HG03571 (cell line): ENCODE measurements at regions not wholly inside any gene's neighbourhood (a gene's known extent, or its start where the extent isn't known, plus 50 kb on each side); places are given as distances from the start of the nearest gene placed in this dataset.
"Not testable (repeated sequence)": the region's sequence is repeated elsewhere in the genome, so short reads cannot be mapped to it uniquely, and the experiment has no call there.

Experiments
- ATAC-seq: cut with Tn5 transposase; IDR thresholded peaks from one replicate; pipeline ENCODE4 v1.9.1; 2021; ENCODE audit not compliant: unreplicated experiment

GRCh38 chr5:13640270-13640669, 304.2 kb downstream of the DNAH5 start:
- ATAC-seq: no peak

GRCh38 chr5:13632676-13633075, 311.8 kb downstream of the DNAH5 start:
- no peak for ATAC-seq

DNA sequence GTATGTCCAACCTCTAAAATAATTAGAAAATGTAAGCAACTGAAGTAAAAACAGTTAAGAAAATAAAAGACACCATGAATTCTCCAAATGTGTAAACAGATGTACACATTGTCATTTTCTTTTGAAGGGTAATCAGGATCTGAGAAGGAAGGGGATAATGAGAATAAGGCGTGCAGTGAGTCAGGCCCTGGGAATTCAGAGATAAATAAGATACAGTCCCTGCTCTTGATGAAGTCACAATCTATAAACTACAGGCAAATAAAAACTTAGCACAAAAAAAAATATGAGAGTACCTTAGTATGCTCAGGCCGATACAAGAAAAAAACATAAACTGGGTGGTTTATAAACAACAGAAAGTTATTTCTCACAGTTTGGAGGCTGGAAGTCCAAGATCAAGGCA, 315.3 kb downstream of the DNAH5 start:
- no peak for ATAC-seq

- ATAC-seq: no peak
These were observed 316.6 kb downstream of the DNAH5 start for GRCh38 chr5:13627673-13628454.

GRCh38 chr5:13625616-13626198, 318.8 kb downstream of the DNAH5 start:
- ATAC-seq: no peak

DNA sequence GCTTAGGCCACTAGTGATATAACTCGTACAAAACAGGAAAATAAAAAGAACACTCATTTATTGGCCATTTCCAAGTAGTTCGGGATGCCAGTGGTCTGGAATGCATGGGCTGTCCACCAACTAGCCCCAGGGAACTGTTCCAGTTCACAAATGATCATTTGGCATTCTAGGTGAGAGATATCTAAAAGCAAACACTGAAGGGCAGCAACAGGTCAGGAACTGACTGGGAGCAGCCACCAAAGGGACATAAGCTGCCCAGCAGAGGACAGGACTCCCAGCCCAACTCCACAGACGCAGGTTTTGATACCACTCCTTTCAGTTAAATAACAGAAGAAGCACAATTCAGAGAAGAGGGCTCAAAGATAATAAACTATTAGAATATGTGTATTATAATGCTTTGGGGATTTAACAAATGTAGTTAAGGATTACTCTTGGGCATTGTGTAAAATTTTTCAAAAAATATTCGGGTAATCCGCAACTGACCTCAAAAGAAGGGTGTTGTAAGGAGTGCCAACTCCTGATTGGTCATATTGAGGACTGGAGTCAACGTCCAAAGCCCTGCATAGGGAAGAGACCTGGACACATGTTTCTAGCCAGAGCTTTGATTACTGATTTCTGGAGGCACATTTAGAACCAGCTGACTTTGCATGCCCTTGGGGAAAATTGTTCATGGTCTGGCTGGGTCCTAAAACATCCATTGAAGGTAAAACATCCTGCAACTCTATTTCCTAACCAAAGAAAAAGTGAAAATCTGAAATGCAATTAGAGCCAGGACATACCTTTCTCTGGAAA, 320.0 kb downstream of the DNAH5 start:
- ATAC-seq: no peak

DNA sequence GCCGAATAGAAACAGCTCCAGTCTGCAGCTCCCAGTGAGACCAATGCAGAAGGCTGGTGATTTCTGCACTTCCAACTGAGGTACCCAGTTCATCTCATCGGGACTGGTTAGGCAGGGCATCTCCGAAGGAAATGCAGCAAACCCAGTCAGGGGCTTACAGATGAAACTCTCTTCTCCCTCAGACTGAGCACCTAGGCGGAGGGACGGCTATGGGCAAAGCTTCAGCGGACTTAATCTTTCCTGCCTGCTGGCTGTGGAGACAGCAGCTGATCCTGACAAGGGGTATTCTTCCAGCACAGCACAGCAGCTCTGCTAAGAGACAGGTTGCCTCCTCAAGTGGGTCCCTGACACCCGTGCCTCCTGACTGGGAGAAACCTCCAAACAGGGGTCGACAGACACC, 330.9 kb downstream of the DNAH5 start:
- no peak for ATAC-seq

- ATAC-seq: no peak
These were observed 332.9 kb downstream of the DNAH5 start for GRCh38 chr5:13611604-13612003.

GRCh38 chr5:13609504-13609903, 335.0 kb downstream of the DNAH5 start:
- ATAC-seq: no peak

DNA sequence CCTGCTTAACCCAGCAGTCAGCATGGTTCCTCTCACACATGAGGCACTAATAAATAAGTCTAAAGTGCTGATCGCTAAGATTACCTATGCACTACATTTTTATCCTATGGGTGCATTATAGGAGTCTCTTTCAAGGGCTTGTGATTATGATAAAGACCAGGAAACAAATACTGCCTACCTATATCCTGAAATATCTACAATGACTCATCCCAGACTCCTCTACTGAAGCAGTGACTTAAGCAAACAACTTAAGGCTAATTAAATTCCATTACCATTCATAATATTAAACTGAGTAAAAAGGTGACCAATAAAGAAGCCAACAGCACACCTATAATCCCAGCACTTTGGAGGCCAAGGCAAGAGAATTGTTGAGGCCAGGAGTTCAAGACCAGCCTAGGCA, 338.4 kb downstream of the DNAH5 start:
- no peak for ATAC-seq

DNA sequence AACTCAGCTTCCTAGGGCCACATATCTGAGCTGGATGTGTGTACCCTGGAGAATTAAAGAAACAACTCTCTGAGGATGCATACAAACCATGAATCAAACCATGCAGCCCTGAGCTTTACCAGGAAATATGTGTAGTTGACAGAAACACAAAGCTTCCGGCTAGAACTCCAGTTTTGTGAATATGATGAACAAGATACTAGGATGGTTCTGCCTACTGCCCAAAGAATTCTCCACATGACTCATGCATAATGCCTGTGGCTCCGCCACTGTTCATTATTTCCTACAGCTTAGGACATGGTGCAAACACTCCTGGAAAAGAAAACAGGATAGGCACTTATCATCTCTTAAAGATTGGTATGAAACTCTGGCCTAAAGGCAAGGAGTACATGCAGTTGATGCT, 343.4 kb downstream of the DNAH5 start:
- ATAC-seq: no peak

- no peak for ATAC-seq
These were observed 348.5 kb downstream of the DNAH5 start for GRCh38 chr5:13595978-13596377.

DNA sequence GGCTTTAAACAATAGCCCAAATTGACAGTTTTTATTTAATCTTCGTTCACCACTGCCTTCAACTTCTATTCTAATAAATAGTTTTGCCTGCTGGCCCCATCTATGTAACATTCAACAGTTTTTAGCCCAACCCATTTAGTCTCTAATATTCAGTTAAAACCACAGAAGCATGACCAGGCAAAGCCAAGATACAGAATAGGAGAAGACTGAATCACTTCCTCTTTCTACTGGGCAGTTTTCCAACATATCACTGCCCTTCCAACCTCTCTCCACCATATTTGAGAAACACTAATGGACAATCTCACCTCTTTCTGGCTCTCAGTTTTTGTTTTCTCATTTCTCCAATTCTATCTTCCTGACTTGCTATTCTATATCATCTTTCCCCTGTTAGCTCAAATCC, 352.9 kb downstream of the DNAH5 start:
- ATAC-seq: no peak

DNA sequence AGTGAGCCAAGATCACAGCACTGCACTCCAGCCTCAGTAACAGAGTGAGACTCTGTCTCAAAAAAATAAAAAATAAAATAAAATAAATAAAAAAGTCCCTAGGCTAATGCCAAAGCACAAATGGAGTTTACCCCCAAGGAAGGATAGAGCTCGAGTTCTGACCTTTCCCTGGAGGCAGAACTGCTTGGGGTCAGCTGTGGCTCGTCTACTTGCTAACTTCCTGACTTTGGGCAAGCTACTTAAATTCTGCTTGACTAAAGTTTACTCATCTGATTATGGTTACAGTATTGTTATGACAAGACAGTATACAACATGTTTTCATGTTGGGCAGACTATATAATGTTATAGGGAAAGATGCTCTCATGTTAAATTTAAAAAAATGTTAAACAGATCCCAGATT, 359.2 kb downstream of the DNAH5 start:
- ATAC-seq: no peak

DNA sequence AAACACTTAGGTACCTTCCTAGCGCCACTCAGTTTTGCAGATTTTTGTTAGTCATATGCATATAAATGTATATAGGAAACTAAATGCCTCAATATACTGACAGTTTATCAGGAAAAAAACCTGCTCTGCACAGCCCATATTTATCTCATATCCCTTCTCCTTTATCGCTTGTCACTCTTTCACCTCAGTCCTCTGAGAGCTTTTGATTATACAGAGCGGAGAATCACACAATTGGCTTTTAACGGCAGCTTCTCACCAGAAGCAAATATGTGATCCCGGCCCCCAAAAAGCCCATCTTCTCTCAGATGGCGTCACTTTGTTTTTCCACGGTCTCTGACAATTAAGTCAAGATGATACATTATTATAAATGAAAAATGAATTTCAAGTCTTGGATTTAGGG, 362.6 kb downstream of the DNAH5 start:
- ATAC-seq: no peak

GRCh38 chr5:13581132-13581531, 363.4 kb downstream of the DNAH5 start:
- ATAC-seq: no peak

DNA sequence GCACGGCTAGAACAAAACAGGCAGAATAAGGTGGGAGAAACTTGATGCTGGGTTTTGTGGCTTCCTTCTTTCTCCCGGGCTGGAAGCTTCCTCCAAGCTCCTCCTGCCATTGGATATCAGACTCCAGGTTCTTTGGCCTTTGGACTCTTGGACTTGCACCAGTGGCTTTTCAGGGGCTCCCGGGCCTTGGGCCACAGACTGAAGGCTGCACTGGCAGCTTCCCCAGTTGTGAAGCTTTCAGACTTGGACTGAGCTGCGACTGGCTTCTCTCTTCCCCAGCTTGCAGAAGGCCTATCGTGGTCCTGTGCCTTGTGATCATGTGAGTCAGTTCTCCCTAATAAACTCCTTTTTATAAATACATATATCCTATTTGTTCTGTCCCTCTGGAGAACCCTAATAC, 364.4 kb downstream of the DNAH5 start:
- no peak for ATAC-seq

- ATAC-seq: not testable (repeated sequence)
These were observed 365.4 kb downstream of the DNAH5 start for GRCh38 chr5:13579091-13579490.

- ATAC-seq: not testable (repeated sequence)
These were observed 366.0 kb downstream of the DNAH5 start for GRCh38 chr5:13578311-13579039.

DNA sequence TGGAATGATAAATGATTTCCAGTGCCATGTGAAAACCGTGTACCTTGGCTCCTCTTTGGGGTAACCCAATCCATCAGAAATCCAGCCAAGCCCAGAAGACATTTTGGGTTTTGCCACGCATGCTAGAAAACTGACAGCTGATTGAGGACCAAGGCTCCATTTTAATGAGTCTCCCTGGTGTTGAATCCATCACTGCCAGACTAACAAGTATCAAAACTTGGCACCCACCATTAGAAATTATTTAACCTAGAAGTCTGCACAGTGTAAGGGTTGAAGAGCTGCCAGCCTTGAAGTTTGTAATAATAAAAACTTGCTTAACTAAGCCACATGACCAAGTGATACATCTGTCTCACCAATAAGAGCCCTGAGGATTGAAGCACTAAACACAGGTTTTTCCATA, 369.9 kb downstream of the DNAH5 start:
- no peak for ATAC-seq

- no peak for ATAC-seq
These were observed 372.3 kb downstream of the DNAH5 start for GRCh38 chr5:13572163-13572562.
